A673 (cell line): ENCODE measurements at regions not wholly inside any gene's neighbourhood (a gene's known extent, or its start where the extent isn't known, plus 50 kb on each side); places are given as distances from the start of the nearest gene placed in this dataset.

ENCODE experiments used
- CTCF ChIP-seq: fragments of 300-800, 200-600 bp; sonication (generic); conservative IDR thresholded peaks from 2 replicates; pipeline ENCODE4 v1.5.1; 2017; ENCODE audit warnings: low read depth, mild to moderate bottlenecking, antibody characterized with exemption, low read length, moderate library complexity, mixed read lengths
- EZH2 ChIP-seq: fragments of 200-600 bp; sonication (generic); IDR thresholded peaks from 2 replicates; pipeline ENCODE4 v1.6.1; 2017; ENCODE audit warnings: borderline replicate concordance, low read depth, mild to moderate bottlenecking, mixed read lengths, antibody characterized with exemption, low read length; ENCODE audit not compliant: poor library complexity, severe bottlenecking

- TF ChIP-seq EZH2 (no peak), CTCF (no peak)
These were observed 203.6 kb downstream of the ACKR3 start for GRCh38 chr2:236773206-236773605.
